H9 (cell line): ENCODE measurements at regions not wholly inside any gene's neighbourhood (a gene's known extent, or its start where the extent isn't known, plus 50 kb on each side); places are given as distances from the start of the nearest gene placed in this dataset.

ENCODE experiments used
- DNase-seq: peaks from one replicate; pipeline ENCODE4 v3.0.0-alpha.2; 2017
- H2AFZ ChIP-seq: one replicate; pipeline ENCODE4 v1.6.1; 2013; ENCODE audit warnings: mild to moderate bottlenecking, low read length, control low read depth, moderate library complexity
- H2AK5ac ChIP-seq: 2 replicates; pipeline ENCODE4 v1.6.1; 2013; ENCODE audit warnings: low read length, control low read depth, mixed read lengths; ENCODE audit not compliant: insufficient read length
- H2BK120ac ChIP-seq: one replicate; pipeline ENCODE4 v1.6.1; 2013; ENCODE audit warnings: low read depth, mild to moderate bottlenecking, low read length, control low read depth, inconsistent platforms; ENCODE audit not compliant: poor library complexity, severe bottlenecking
- H2BK12ac ChIP-seq: 2 replicates; pipeline ENCODE4 v1.6.1; 2013; ENCODE audit warnings: low read length, control low read depth, mixed read lengths, low read depth; ENCODE audit not compliant: insufficient read length
- H2BK15ac ChIP-seq: 2 replicates; pipeline ENCODE4 v1.6.1; 2013; ENCODE audit warnings: low read depth, low read length, control low read depth
- H2BK20ac ChIP-seq: one replicate; pipeline ENCODE4 v1.6.1; 2013; ENCODE audit warnings: low read depth, mild to moderate bottlenecking, low read length, control low read depth, inconsistent platforms; ENCODE audit not compliant: poor library complexity, severe bottlenecking
- H2BK5ac ChIP-seq: 2 replicates; pipeline ENCODE4 v1.6.1; 2013; ENCODE audit warnings: low read length, control low read depth, mixed read lengths; ENCODE audit not compliant: insufficient read length
- H3K14ac ChIP-seq: 2 replicates; pipeline ENCODE4 v1.6.1; 2013; ENCODE audit warnings: low read length, control low read depth; ENCODE audit not compliant: insufficient read depth
- H3K18ac ChIP-seq: 2 replicates; pipeline ENCODE4 v1.6.1; 2013; ENCODE audit warnings: low read depth, mild to moderate bottlenecking, mixed read lengths, low read length, control low read depth; ENCODE audit not compliant: insufficient read length
- H3K23ac ChIP-seq: 2 replicates; pipeline ENCODE4 v1.6.1; 2013; ENCODE audit warnings: low read length, control low read depth, mixed read lengths, low read depth; ENCODE audit not compliant: insufficient read length
- H3K23me2 ChIP-seq: 2 replicates; pipeline ENCODE4 v1.6.1; 2013; ENCODE audit warnings: low read depth, mild to moderate bottlenecking, mixed read lengths, low read length, control low read depth; ENCODE audit not compliant: insufficient read length, poor library complexity, severe bottlenecking
- H3K27ac ChIP-seq: 2 replicates; pipeline ENCODE4 v1.5.1; 2013; ENCODE audit warnings: low read length, control low read depth, mixed read lengths, low read depth; ENCODE audit not compliant: insufficient read length
- H3K27me3 ChIP-seq: 2 replicates; pipeline ENCODE4 v1.6.1; 2013; ENCODE audit warnings: low read length, control low read depth, inconsistent platforms; ENCODE audit not compliant: insufficient read depth
- H3K4ac ChIP-seq: 2 replicates; pipeline ENCODE4 v1.6.1; 2013; ENCODE audit warnings: low read depth, mild to moderate bottlenecking, control low read depth, inconsistent platforms, low read length, moderate library complexity
- H3K4me1 ChIP-seq: 2 replicates; pipeline ENCODE4 v1.6.1; 2013; ENCODE audit warnings: low read length, control low read depth, inconsistent platforms; ENCODE audit not compliant: insufficient read depth
- H3K4me2 ChIP-seq: 2 replicates; pipeline ENCODE4 v1.6.1; 2013; ENCODE audit warnings: low read length, control low read depth, mixed read lengths; ENCODE audit not compliant: insufficient read length, insufficient read depth
- H3K56ac ChIP-seq: 2 replicates; pipeline ENCODE4 v1.6.1; 2013; ENCODE audit warnings: low read depth, mild to moderate bottlenecking, mixed read lengths, low read length, control low read depth; ENCODE audit not compliant: insufficient read length
- H3K79me1 ChIP-seq: 2 replicates; pipeline ENCODE4 v1.6.1; 2013; ENCODE audit warnings: low read depth, mild to moderate bottlenecking, moderate library complexity, low read length, control low read depth, inconsistent platforms; ENCODE audit not compliant: insufficient read depth, poor library complexity, severe bottlenecking
- H3K79me2 ChIP-seq: 2 replicates; pipeline ENCODE4 v1.6.1; 2013; ENCODE audit warnings: low read length, control low read depth, inconsistent platforms; ENCODE audit not compliant: insufficient read depth
- H3K9ac ChIP-seq: 2 replicates; pipeline ENCODE4 v1.6.1; 2013; ENCODE audit warnings: low read length, control low read depth, mixed read lengths; ENCODE audit not compliant: insufficient read length; ENCODE audit errors: extremely low read depth
- H3K9me3 ChIP-seq: one replicate; pipeline ENCODE4 v1.6.1; 2013; ENCODE audit warnings: low read depth, low read length, inconsistent platforms; ENCODE audit not compliant: control insufficient read depth
- H3T11ph ChIP-seq: one replicate; pipeline ENCODE4 v1.6.1; 2013; ENCODE audit warnings: mild to moderate bottlenecking, low read length, control low read depth, inconsistent platforms
- H4K20me1 ChIP-seq: one replicate; pipeline ENCODE4 v1.6.1; 2013; ENCODE audit not compliant: control insufficient read depth, insufficient read length, insufficient read depth
- H4K5ac ChIP-seq: 2 replicates; pipeline ENCODE4 v1.6.1; 2013; ENCODE audit warnings: low read depth, mild to moderate bottlenecking, mixed read lengths, low read length, control low read depth; ENCODE audit not compliant: insufficient read length
- H4K8ac ChIP-seq: replicated peaks from 2 replicates; pipeline ENCODE4 v1.6.1; 2013; ENCODE audit warnings: low read length, control low read depth, mixed read lengths, low read depth; ENCODE audit not compliant: insufficient read length
- H4K91ac ChIP-seq: 2 replicates; pipeline ENCODE4 v1.6.1; 2013; ENCODE audit warnings: low read depth, mild to moderate bottlenecking, moderate library complexity, mixed read lengths, low read length, control low read depth; ENCODE audit not compliant: insufficient read length
- H3K27ac Mint-ChIP-seq, 3 experiments: 2 replicates in 2 of 3; 3 replicates in 1 of 3; pipeline ENCODE4 v1.8.0; 2020 to 2021; ENCODE audit warnings: mixed read lengths in 3 of 3, mild to moderate bottlenecking in 1 of 3, moderate library complexity in 1 of 3
- H3K27me3 Mint-ChIP-seq: 2 replicates; pipeline ENCODE4 v1.8.0; 2021; ENCODE audit warnings: low read depth, mild to moderate bottlenecking, moderate library complexity, mixed read lengths
- H3K36me3 Mint-ChIP-seq, 3 experiments: 2 replicates in 2 of 3; 3 replicates in 1 of 3; pipeline ENCODE4 v1.8.0; 2020 to 2021; ENCODE audit warnings: low read depth in 3 of 3, mixed read lengths in 3 of 3; ENCODE audit not compliant: insufficient read depth in 1 of 3
- H3K4me1 Mint-ChIP-seq, 2 experiments: 2 replicates each; pipeline ENCODE4 v1.8.0; 2020; ENCODE audit warnings: mixed read lengths in 2 of 2
- H3K4me3 Mint-ChIP-seq, 2 experiments: 2 replicates in 1 of 2; 3 replicates in 1 of 2; pipeline ENCODE4 v1.8.0; 2020 to 2021; ENCODE audit warnings: mild to moderate bottlenecking in 2 of 2, mixed read lengths in 2 of 2, moderate library complexity in 1 of 2
- H3K9me3 Mint-ChIP-seq, 2 experiments: 2 replicates in 1 of 2; 3 replicates in 1 of 2; pipeline ENCODE4 v1.8.0; 2020; ENCODE audit warnings: mild to moderate bottlenecking in 2 of 2, mixed read lengths in 2 of 2, moderate library complexity in 1 of 2
- WGBS: extraction: QIAGEN DNeasy Blood & Tissue Kit; methylation state at CpG from one replicate; pipeline ENCODE4 v1.1.7; 2013; ENCODE audit warnings: missing lambda C conversion rate, low lambda C conversion rate, mixed read lengths; ENCODE audit not compliant: insufficient read length; ENCODE audit errors: extremely low coverage; 5-methylcytosine and 5-hydroxymethylcytosine counted together
- TF ChIP-seq, protein P1 (sequence below): fragments of 200-600 bp; sonication (generic); conservative IDR thresholded peaks from 3 replicates; pipeline ENCODE4 v1.8.0; 2021; ENCODE audit warnings: antibody characterized with exemption, mild to moderate bottlenecking

DNA sequence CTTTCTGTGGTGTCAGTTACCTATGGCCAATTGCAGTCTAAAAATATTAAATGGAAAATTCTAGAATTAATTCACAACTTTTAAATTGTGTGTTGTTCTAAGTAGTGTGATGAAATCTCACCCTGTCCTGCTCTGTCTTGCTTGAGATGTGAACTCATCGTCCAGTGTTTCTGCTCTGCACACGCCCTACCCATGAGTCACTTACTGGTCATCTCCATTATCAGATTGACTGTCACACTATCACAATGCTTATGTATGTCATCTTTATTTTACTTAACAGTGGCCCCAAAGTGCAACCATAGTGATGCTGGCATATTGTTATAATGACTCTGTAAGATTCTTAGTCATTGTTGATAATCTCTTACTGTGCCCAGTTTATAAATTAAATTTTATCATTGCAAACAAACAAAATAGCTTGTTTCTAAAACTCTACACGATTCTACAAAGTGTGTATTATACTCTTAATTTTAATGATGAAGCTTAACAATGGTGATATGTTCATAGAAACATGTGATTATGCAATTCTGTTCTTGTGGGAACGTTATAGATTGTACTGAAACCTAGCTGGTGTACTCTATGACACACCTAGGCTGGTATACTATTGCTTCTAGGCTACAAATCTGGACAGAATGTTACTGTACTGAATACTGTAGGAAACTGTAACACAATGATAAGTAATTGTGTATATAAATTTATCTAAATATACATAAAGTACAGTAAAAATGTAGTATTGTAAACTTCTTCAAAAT is 1086.8 kb upstream of the PIK3C3 start:
- H3K23ac ChIP-seq: no peak overlapping the region
- no peak overlapping the region for H3K18ac ChIP-seq
- H4K8ac ChIP-seq: no peak overlapping the region
- H2BK12ac ChIP-seq: no peak overlapping the region
- no peak overlapping the region for H2AK5ac ChIP-seq
- Mint-ChIP-seq H3K27ac (no peak overlapping the region), H3K4me1 (no peaks in the 10 kb centered on the region), H3K9me3 (peaks cover 0 to 3% of the 10 kb centered on the region in 2 experiments; a peak in 1 of 5 replicates), H3K36me3 (peaks cover 0 to 8% (median 0%) of the 10 kb centered on the region in 3 experiments; a peak in 2 of 7 replicates), H3K27me3 (no peaks in the 10 kb centered on the region), H3K4me3 (no peak overlapping the region)
- no peak overlapping the region for H2AFZ ChIP-seq
- H2BK5ac ChIP-seq: no peak overlapping the region
- H3K9ac ChIP-seq: no peak overlapping the region
- H3K14ac ChIP-seq: no peak overlapping the region
- no peak for DNase-seq
- H4K20me1 ChIP-seq: no peaks in the 10 kb centered on the region
- WGBS: no CpG with 5 or more reads among the region's 4 CpGs
- no peaks in the 10 kb centered on the region for H3K4me1 ChIP-seq
- no peak overlapping the region for H3K27ac ChIP-seq
- no peak overlapping the region for H2BK15ac ChIP-seq
- no peak overlapping the region for H3T11ph ChIP-seq
- H3K4me2 ChIP-seq: no peak overlapping the region
- no peak overlapping the region for H2BK120ac ChIP-seq
- no peak overlapping the region for H2BK20ac ChIP-seq
- no peaks in the 10 kb centered on the region for H3K79me1 ChIP-seq
- no peak overlapping the region for H4K91ac ChIP-seq
- no peak overlapping the region for H3K56ac ChIP-seq
- no peaks in the 10 kb centered on the region for H3K79me2 ChIP-seq
- no peak overlapping the region for H4K5ac ChIP-seq
- TF ChIP-seq, protein P1, sequence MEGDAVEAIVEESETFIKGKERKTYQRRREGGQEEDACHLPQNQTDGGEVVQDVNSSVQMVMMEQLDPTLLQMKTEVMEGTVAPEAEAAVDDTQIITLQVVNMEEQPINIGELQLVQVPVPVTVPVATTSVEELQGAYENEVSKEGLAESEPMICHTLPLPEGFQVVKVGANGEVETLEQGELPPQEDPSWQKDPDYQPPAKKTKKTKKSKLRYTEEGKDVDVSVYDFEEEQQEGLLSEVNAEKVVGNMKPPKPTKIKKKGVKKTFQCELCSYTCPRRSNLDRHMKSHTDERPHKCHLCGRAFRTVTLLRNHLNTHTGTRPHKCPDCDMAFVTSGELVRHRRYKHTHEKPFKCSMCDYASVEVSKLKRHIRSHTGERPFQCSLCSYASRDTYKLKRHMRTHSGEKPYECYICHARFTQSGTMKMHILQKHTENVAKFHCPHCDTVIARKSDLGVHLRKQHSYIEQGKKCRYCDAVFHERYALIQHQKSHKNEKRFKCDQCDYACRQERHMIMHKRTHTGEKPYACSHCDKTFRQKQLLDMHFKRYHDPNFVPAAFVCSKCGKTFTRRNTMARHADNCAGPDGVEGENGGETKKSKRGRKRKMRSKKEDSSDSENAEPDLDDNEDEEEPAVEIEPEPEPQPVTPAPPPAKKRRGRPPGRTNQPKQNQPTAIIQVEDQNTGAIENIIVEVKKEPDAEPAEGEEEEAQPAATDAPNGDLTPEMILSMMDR: no peak
- H3K23me2 ChIP-seq: no peaks in the 10 kb centered on the region
- no peaks in the 10 kb centered on the region for H3K27me3 ChIP-seq
- no peak overlapping the region for H3K4ac ChIP-seq
- no peaks in the 10 kb centered on the region for H3K9me3 ChIP-seq
